ENCODE measurements at regions not wholly inside any gene's neighbourhood (a gene's known extent, or its start where the extent isn't known, plus 50 kb on each side); places are given as distances from the start of the nearest gene placed in this dataset.

DNA sequence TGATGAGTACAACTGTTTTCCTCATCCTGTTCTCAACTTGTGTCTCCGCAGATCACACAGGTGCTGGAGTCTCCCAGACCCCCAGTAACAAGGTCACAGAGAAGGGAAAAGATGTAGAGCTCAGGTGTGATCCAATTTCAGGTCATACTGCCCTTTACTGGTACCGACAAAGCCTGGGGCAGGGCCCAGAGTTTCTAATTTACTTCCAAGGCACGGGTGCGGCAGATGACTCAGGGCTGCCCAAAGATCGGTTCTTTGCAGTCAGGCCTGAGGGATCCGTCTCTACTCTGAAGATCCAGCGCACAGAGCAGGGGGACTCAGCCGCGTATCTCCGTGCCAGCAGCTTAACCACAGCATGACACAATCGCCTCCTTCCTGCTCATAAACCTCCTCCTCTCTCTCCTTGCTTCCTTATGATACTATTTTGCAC lies 126.7 kb upstream of the PRSS58 start:
- TF ChIP-seq, protein P1, sequence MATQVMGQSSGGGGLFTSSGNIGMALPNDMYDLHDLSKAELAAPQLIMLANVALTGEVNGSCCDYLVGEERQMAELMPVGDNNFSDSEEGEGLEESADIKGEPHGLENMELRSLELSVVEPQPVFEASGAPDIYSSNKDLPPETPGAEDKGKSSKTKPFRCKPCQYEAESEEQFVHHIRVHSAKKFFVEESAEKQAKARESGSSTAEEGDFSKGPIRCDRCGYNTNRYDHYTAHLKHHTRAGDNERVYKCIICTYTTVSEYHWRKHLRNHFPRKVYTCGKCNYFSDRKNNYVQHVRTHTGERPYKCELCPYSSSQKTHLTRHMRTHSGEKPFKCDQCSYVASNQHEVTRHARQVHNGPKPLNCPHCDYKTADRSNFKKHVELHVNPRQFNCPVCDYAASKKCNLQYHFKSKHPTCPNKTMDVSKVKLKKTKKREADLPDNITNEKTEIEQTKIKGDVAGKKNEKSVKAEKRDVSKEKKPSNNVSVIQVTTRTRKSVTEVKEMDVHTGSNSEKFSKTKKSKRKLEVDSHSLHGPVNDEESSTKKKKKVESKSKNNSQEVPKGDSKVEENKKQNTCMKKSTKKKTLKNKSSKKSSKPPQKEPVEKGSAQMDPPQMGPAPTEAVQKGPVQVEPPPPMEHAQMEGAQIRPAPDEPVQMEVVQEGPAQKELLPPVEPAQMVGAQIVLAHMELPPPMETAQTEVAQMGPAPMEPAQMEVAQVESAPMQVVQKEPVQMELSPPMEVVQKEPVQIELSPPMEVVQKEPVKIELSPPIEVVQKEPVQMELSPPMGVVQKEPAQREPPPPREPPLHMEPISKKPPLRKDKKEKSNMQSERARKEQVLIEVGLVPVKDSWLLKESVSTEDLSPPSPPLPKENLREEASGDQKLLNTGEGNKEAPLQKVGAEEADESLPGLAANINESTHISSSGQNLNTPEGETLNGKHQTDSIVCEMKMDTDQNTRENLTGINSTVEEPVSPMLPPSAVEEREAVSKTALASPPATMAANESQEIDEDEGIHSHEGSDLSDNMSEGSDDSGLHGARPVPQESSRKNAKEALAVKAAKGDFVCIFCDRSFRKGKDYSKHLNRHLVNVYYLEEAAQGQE (IDR thresholded peaks at IDR 0.05; ENCODE audit: unreplicated experiment): no peak
- TF ChIP-seq CTCF (conservative IDR thresholded peaks at IDR 0.05; ENCODE audit: low read depth in 2 of 2) (no peak), ETS1 (IDR thresholded peaks at IDR 0.05) (no peak), EZH2 (IDR thresholded peaks at IDR 0.05; ENCODE audit: low read depth, unreplicated experiment) (no peak), EZH2phosphoT487 (IDR thresholded peaks at IDR 0.05; ENCODE audit: unreplicated experiment) (no peak), POLR2AphosphoS5 (IDR thresholded peaks at IDR 0.05; ENCODE audit: low read depth) (no peak), JUNB (IDR thresholded peaks at IDR 0.05; ENCODE audit: unreplicated experiment) (no peak)

Measured in GM23338 (cell line).